ENCODE measurements at regions not wholly inside any gene's neighbourhood (a gene's known extent, or its start where the extent isn't known, plus 50 kb on each side); places are given as distances from the start of the nearest gene placed in this dataset.

DNA sequence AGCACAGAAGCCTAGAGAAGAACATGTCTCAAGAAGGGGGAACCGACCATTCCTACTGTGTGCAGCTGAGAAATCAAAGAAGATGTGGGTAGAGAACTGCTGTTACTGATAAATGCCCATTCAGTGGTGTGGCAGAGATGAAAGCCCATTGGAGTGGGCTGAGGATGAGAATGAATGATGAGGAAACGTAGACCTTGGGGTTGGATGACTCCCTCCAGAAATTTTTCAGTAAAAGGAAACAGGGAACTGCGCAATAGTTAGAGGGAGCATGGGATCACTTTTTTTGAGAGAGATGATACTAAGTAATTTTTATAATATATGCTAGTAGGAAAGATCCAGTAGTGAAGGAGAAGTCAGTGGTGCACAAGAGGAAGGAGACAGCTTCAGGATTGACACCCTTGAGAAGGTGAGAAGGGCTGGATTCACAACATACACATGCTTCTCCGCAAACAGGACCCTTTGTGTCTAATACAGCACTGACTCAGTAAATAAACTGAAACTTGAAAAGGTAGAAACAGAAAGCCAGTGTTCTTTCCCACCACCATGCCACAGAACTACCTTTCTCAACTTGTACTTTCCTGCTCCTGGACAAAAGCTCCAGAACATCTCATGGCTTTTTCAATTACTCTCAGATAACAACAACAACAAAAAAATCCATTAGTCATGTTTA is 104.7 kb upstream of the IL6 start:
- no peak for DNase-seq

DNA sequence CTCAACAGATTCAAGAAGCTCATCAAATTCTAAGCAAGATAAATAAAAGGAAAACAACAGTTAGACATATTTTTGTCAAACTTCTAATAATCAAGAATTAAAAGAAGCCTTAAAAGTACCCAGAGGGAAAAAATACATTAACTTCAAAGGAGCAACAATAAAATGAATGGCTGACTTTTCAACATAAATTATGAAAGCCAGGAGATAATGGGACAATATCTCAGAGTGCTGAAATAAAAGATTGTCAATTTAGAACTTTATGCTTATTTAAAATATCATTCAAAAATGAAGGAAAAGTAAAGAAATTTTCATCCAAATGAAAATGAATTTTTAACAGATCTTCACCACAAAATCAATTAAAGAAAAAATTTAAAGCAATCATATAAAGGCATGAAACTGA is 108.5 kb upstream of the IL6 start:
- DNase-seq, result no peak

DNA sequence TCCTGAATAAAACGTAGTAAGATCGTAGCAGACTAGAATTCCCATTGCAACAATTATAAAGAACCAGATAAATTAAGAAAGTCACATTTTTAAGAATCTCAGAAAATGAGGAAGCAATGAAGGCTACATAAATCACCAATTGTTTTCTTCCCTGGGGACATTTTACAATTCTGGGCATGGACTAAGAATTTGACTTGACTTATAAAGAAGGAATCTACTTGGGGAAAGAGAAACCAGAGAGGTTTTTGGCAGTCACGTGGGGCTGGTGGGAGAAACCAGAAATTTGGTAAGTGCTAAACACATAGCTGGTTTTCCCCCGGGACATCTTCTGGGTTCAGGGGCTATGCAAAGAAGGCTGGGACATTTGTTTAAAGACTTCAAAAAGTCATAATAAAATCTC is 109.8 kb upstream of the IL6 start:
- peak; percentile 88 for DNase-seq

DNA sequence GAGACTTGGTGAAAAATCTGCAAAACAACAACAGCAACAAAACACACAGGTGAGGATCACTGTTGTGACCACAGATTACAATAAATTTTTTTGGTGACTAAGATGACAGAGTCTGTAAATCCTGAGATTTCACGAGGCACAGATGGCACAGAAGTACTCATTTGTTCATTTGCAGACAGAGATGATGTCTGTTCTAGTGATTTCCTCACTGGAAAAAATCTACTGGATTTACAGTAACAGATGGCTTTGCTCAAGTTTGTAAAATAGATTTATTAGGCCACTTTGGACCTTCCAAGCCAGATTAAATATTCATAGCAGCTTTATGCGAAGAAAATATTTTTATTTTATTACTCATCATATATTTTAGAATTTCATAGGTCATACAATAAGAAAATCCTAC is 113.5 kb upstream of the IL6 start:
- DNase-seq, result no peak

DNA sequence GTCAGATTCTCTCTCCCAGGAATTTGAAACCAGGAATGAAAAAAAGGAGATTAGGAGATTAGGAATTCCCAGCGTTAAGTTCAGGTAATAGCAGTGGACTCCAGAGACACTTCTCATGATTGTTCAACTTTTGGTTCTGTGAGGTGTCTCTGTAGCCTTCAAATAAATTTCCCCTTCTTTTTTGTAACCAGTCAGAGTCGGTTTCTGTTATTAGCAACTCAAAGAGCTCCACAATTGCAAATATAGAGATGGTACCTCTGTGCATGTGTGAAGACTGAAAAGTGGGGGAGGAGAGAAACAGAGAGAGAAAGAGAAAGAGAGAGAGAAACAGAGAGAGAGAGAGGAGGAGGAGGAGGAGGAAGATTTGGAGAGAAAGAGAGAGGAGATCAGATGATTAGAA is 112.8 kb upstream of the STEAP1B start:
- no peak for DNase-seq

DNA sequence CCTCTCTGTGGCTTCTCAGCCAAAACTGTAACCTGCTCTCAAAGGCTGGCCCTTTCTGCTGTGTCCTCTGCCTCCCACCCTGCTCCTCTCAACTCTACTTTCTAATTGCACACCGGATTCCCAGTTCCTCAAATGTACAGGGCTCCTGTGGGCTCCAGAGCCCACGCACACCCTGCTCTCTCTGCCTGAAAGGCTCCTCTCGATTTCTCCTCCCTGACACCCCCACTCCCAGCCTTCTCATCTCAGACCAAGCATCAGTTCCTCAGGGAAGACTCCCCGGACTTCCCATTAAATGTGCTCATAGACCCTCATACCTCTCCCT is 111.7 kb upstream of the STEAP1B start:
- DNase-seq, result no peak

DNA sequence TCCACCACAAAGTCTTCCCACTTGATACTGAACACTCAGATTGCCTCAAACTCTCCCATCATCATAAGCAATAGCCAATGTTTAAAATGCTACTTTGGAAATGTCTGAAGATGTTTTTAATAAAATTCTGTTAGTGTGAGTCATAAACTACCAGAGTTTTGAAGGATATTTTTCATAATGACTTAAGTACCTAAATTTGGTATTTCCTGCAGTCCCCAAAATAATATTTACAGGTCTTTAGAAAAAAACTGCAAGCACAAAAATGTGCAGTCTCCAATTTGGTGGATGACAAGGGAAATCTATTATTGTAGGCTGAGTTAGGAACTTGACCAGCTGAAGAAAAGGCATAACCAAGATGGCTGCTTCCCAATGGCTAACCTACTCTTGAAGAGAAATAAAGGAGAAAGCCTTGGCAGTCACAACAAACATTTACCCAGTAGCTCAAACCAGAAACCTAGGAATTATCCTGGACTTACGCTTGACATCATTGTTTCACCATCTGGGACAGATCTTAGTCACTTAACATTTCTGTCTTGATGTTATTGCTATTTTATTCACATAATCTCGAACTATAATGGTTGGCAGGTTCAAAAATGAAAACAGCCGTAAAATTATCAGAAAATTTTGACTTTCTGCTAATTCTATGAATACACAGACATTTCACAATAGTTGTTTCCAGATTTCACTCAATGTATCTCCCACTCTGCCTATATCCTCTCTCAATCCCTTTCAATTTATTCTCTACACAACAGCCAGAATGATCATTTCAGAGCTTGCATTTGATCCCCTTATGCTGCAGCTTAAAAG is 111.2 kb upstream of the STEAP1B start:
- peak; percentile 81 for DNase-seq

DNA sequence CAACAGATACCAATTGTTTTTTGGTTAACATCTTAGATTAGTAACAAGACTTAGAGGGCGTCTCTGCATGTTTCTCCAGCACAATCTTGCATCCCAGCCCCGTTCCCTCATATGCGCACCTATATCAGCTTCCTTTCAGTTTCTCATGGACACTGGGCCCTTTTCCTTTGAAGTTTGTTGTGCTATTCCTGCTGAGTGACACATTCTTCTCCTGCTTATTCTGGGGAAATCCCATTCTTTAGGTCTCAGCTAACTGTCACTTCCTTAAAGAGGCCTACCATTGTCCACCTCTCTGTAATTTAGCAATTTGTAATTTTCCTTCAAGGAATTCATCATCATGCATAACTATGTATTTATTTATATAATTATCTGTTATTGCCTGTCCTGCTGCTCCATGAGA is 110.3 kb upstream of the STEAP1B start:
- no peak for DNase-seq

DNA sequence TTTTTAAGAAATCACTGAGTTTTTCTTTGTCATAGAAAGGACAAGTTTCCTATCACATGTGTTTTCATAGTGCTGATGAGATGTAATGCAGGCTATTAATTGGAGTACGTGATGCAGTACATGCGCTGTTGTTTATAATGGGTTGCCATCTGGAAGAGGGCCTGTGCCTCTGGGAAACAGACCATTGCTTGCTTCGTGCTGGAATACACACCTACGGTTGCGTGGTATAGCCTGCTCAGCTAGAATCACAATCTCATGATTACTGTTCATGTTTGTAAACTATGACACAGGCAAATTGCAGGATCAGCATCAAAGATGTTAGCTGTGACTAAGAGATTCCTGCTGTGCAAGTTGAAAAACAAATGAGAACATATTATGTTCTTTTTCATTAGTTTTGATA is 107.2 kb upstream of the STEAP1B start:
- DNase-seq, result no peak

DNA sequence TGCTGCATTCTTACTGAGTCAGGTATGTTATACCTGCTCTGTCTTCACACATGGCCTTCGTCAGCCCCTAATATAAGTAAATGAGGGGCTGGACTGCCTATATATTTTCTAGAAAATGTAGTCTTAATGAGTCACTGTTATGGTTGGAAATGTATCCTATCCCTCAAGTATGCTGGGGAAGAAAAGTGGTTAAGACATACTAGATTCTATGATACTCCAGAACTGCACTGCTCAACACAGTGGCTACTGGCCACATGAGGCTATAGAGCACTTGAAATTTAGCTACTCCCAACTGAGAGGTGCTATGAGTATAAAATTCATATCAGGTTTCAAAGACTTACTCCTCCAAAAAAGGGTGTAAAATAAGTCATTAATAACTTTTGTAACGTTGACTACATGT is 104.3 kb upstream of the STEAP1B start:
- DNase-seq, result peak; percentile 69

DNA sequence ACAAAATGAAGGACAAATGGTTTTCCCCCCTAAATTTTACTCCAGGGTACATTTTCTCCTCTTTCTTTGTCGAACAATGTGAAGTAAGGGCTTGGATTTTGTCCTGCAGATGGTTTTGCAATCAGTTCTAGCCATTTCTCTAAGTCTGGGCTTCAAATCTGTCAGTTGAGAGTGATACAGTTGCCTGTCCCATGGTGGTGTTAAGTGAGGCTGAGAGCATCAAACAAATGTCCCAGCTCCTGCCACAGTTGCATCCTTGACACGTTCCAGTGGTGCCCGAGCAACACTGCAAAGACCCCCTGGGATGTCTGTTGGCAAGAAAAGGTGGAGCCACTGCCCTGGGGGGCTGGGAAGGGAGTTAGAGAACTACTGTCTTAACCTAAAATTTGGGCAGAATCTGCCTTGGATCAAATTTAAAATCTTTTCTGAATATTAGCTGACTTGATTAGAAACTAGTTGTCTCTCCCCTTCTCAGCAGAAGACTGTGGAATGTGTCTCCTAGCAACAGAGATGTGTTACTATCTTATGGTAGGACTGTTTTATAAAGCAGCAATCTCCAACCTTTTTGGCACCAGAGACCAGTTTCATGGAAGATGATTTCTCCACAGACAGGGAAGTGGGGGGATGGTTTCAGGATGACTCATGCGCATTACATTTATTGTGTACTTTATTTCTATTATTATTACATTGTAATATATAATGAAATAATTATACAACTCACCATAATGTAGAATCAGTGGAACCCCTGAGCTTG is 102.0 kb upstream of the STEAP1B start:
- peak; percentile 78 for DNase-seq

DNA sequence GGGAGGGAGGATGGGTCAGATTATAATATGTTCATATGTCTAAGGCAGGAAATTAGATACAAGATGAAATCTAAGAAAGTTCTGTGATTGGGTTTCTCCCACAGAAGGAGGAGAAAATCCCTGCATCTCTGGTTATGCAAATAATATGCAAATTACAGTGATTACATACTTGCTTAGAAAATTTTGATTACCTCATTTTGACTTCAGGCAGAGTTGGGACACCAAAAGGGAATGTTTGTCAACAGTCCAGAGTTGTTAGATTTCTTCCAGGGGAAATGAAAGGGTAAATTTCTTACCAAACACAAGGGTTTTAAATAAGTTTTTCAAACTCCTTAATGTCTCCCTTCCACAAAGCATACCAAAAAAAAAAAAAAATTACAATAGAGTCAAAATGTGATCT is 101.4 kb upstream of the STEAP1B start:
- no peak for DNase-seq

DNA sequence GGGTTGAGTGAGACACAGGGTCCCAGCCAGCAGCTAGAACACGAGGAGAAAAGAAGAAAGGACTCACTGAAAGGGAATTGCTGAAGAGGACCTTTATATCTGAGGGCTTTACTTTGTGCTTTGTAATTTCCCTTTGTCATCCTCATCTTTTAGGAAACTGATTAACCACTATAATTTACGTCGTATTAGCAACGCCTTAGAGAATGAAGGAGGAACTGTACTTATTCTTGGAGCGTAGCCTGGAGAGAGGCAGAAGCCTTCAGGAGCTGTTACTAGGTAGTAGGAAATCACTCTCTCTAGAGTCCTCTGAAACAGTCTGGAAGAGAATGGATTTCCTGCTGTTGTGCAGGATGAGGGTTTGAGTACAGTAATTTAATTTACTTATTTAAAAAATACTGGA is 101.0 kb upstream of the STEAP1B start:
- DNase-seq, result no peak

DNA sequence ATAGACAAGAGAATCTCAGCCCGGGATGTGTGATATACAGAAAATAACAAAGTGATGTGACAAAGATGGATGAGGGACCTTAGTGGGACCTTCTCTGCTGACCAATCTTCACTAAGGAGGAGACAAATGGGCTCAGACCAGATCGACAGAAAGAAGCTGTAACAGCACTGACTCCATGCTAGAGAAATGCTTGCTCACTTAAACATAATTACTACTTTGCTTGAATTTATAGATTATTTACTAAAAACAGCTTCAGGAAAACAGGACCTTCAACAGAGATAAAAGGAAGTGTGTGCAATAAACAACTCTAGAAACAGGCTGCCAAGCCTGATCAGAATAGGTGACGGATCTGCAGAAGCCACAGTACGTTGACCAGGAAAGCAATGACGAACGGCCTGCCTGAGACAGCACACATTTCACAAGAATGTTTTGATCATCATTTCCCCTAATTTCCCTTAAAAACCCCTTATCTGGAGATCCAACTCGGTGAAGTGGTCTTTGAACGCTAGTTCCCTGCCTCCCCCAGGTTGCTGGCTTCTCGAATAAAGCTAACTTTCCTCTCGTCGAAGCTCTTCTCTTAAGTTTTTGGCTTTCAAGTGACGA is 98.4 kb upstream of the STEAP1B start:
- no peak for DNase-seq

DNA sequence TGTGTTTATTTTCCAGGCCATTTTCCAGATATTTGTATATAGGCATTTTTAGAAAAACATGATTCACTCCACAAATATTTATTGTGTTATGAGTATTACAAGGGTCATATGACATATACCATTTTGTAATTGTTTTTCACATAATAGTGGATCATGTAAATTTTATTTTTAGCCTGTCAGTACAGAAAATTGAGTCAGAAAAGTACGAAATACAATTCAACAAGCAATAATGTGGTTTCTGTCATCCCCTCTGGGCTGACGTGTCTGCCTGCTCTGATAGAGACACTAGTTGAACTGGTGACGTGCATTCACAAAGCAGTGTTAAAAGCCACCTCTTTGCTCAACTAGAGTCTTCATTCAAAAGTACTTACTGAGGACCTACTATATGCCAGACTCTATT is 97.9 kb upstream of the STEAP1B start:
- peak; percentile 65 for DNase-seq

DNA sequence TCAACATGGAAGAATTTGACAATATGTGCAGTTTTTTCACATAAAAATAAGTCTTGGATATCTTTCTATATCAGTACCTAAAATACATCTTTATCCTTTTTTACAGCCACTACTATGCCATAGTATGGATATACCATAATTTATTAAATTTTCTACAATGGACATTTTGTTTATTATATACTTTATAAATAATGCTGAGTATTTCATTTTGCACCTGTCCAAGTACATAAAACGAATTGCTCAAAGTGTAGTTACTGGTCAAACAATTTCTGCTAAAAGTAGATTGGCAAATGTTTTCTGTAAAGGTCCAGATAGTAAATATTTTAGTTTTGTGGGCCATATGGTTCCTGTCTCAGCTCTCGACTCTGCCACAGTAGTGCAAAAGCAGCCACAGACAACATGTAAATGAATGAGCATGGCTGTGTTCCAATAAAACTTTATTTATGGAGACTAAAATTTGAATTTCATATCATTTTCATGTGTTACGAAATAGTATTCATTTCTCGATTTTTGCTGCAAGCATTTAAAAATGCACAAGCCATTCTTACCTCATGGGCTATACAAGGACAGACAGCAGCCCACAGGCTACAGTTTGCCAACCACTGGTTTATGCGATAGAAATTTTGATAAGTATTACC is 96.9 kb upstream of the STEAP1B start:
- no peak for DNase-seq

DNA sequence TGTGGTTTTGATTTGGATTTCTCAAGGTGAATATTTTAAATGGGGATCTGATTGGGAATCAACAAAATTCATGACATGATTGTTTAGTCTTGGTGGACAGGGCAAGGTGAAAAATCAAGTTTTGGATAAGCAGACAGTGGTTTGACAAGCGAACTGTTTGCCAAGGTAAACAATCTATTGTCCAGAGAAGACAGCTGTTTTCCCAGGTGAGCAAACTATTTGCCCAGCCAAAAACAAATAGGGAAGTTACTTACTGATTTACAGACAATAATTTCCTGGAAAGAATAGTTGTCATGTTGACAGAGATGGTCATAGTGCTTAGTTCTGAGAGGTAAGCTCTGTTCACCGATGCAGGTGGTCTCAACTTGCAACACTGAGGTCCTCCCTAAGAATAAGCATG is 94.0 kb upstream of the STEAP1B start:
- DNase-seq, result no peak

DNA sequence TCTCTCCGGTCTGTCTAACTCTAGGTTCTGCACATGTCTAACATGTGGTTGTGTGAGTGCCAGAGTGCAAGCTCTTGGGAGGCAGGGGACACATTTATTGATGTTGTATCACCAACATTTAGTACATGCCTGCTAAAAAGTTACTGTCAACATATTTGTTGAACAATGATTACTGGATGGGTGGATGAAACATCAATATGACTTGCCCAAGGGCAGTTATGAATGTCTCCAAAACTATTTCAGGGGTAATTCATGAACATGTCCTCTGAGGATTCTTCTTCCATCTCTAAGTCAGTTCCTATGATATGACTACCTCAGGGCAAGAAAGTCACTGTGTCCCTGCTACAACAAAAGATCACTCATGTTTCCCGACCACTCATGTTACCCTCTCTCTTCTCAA is 91.3 kb upstream of the STEAP1B start:
- no peak for DNase-seq

DNA sequence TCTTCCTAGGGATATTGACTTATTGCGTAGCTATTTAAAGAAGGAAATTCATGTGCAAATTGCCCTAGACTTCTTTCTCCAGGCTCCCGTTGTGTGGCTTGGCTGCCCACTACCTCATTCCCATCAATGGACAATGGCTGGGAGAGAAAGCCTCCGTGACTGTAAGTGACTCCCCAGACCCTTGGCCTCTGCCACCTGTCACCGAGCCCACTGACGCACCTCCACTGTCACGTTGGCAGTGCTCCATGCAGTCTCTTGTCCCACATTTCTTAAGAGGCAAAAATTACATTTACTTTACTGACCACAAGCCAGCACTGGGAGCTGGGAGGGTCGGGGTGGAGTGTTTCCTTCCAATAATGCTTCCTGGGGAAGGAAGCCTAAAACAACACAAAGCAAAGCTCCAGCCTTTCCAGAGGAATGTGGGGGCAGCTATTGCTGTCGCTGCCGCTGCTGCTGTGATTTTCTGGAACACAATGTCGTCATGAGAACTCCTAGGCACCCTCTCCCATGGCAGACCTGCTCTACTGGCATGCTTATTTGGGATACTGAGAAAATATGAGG is 89.7 kb upstream of the STEAP1B start:
- peak; percentile 71 for DNase-seq

DNA sequence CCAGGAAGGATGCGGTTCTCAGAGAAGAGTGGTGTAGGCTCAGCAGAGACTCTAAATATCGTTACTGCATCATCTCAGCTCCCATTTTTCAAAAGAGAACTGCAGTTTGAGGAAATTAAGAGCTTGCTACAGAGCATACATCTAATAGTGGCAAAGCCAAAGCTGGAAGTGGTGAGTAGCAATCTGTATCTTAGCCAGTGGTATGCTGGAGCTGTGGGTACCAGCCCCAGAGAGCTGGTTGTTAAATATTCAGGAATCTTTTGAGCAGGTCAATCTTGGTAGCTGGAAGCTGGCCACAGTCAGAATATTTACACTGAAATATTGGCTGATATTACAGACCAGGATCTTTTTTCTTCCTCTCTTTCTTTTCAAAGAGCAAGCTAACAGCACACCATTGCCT is 88.4 kb upstream of the STEAP1B start:
- DNase-seq, result no peak

DNA sequence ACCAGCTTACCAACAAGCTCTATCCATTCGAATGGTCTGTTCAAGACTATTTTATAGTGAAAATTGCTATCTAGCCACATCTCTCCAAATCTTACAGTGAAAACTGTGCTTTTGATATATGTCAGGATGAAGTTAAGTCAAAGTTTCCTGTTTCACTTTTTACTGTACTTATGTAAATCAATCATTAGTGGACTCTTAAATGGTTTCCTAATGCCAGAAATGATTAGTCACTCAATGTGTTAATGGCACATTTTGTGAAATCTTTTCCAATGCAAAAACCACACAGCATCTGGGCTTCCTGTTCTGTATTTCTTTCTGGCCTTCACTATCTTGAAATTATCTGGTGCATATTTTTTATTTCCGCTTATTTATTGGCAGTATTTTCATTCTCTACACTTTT is 87.3 kb upstream of the STEAP1B start:
- DNase-seq, result no peak

DNA sequence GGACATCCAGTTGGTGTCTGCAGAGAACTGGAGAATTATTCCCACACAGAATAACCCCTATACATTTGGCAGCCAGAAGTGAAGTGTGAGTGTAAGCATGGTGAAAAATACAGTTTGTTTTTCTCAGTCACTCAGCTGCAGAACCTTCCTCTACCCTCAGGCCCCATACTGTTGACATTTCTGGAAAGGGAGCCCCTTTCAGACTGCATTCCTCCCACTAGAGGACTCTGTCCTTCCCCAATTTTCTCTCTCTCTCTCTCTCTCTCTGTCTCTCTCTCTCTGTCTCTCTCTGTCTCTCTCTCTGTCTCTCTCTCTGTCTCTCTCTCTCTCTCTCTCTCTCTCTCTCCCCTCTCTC is 86.8 kb upstream of the STEAP1B start:
- DNase-seq, result peak; percentile 67
